ENCODE measurements at regions not wholly inside any gene's neighbourhood (a gene's known extent, or its start where the extent isn't known, plus 50 kb on each side); places are given as distances from the start of the nearest gene placed in this dataset.

DNA sequence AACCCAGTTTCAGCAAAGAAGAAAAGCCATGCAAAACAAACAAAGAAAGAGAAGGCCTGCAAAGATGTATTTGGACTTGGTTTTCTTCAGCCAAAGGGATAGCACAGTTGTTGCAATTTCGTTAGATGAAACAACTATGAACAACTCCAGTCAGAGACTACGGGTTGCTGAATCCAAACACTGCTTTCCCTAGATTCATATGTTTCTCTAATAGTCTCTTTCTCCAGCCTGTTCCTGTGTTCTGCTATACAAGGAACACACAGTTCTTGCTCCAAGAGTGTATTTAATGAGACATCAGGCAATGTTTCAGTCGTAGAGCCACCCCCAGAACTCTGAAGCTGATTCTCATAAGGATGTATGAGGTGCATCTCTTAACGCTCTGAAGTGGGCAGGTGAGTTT lies 162.5 kb upstream of the TBL1X start:
- Histone ChIP-seq H3K4me1 (ENCODE audit: control insufficient read depth, insufficient read depth, low read length) (no peaks in the 10 kb centered on the region), H3K79me2 (ENCODE audit: control insufficient read depth, insufficient read depth, low read length) (no peaks in the 10 kb centered on the region), H3K36me3 (ENCODE audit: control insufficient read depth in 2 of 2, insufficient read depth in 2 of 2, low read length in 1 of 2) (no peaks in the 10 kb centered on the region), H3K4me2 (ENCODE audit: control insufficient read depth, insufficient read depth) (no peak overlapping the region), H3K27ac (ENCODE audit: control insufficient read depth, insufficient read depth) (no peak overlapping the region), H4K20me1 (ENCODE audit: control insufficient read depth, insufficient read depth) (no peaks in the 10 kb centered on the region), H3K27me3 (replicated peaks in 1 of 2; ENCODE audit: control insufficient read depth in 2 of 2, insufficient read depth in 2 of 2, low read length in 1 of 2) (no peaks in the 10 kb centered on the region), H3K9ac (ENCODE audit: control insufficient read depth, insufficient read depth, low read length) (no peak overlapping the region), H2AFZ (ENCODE audit: control insufficient read depth, low read depth, low read length) (no peak overlapping the region), H3K9me3 (replicated peaks; ENCODE audit: control insufficient read depth, insufficient read depth, low read length) (no peaks in the 10 kb centered on the region; the same call in 2 of the 3 replicates), H3K4me3 (no peak overlapping the region)
- ATAC-seq, result no peak
- SMC1A ChIA-PET (ENCODE audit: uncharacterized antibody, unreplicated experiment), result no interaction called here
- WGBS (ENCODE audit: insufficient coverage, insufficient replicate concordance, low lambda C conversion rate, missing lambda C conversion rate), result 25% methylated on average over 4 of the region's 4 CpGs
- FAIRE-seq, result no peak
- no peak for TF ChIP-seq ATF7 (IDR thresholded peaks at IDR 0.05; ENCODE audit: low read depth)
- TF ChIP-seq CBX3 (IDR thresholded peaks at IDR 0.05; ENCODE audit: borderline replicate concordance, low read depth), result no peak
- TF ChIP-seq, protein P1, sequence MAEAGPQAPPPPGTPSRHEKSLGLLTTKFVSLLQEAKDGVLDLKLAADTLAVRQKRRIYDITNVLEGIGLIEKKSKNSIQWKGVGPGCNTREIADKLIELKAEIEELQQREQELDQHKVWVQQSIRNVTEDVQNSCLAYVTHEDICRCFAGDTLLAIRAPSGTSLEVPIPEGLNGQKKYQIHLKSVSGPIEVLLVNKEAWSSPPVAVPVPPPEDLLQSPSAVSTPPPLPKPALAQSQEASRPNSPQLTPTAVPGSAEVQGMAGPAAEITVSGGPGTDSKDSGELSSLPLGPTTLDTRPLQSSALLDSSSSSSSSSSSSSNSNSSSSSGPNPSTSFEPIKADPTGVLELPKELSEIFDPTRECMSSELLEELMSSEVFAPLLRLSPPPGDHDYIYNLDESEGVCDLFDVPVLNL (IDR thresholded peaks at IDR 0.05; ENCODE audit: low read depth, low read length), result no peak
- no peak for TF ChIP-seq NBN (IDR thresholded peaks at IDR 0.05)
- TF ChIP-seq CBFB (IDR thresholded peaks at IDR 0.05; ENCODE audit: low read depth), result no peak
- no peak for TF ChIP-seq YY1 (IDR thresholded peaks at IDR 0.05; ENCODE audit: low read depth, low read length)
- TF ChIP-seq PML (IDR thresholded peaks at IDR 0.05; ENCODE audit: low read length), result no peak
- no peak for TF ChIP-seq PAX5 (IDR thresholded peaks at IDR 0.05; ENCODE audit: borderline replicate concordance, low read depth, low read length)
- no peak for TF ChIP-seq LARP7 (IDR thresholded peaks at IDR 0.05)
- no peak for TF ChIP-seq SMAD1 (IDR thresholded peaks at IDR 0.05; ENCODE audit: low read depth, partially characterized antibody)
- TF ChIP-seq YBX1 (IDR thresholded peaks at IDR 0.05), result no peak
- no peak for TF ChIP-seq MTA2 (IDR thresholded peaks at IDR 0.05; ENCODE audit: low read depth)
- no peak for TF ChIP-seq BACH1 (IDR thresholded peaks at IDR 0.05; ENCODE audit: borderline replicate concordance)
- TF ChIP-seq MXI1 (IDR thresholded peaks at IDR 0.05; ENCODE audit: low read depth, low read length), result no peak
- TF ChIP-seq, protein P2, sequence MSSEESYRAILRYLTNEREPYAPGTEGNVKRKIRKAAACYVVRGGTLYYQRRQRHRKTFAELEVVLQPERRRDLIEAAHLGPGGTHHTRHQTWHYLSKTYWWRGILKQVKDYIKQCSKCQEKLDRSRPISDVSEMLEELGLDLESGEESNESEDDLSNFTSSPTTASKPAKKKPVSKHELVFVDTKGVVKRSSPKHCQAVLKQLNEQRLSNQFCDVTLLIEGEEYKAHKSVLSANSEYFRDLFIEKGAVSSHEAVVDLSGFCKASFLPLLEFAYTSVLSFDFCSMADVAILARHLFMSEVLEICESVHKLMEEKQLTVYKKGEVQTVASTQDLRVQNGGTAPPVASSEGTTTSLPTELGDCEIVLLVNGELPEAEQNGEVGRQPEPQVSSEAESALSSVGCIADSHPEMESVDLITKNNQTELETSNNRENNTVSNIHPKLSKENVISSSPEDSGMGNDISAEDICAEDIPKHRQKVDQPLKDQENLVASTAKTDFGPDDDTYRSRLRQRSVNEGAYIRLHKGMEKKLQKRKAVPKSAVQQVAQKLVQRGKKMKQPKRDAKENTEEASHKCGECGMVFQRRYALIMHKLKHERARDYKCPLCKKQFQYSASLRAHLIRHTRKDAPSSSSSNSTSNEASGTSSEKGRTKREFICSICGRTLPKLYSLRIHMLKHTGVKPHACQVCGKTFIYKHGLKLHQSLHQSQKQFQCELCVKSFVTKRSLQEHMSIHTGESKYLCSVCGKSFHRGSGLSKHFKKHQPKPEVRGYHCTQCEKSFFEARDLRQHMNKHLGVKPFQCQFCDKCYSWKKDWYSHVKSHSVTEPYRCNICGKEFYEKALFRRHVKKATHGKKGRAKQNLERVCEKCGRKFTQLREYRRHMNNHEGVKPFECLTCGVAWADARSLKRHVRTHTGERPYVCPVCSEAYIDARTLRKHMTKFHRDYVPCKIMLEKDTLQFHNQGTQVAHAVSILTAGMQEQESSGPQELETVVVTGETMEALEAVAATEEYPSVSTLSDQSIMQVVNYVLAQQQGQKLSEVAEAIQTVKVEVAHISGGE (CRISPR knock-in tag; IDR thresholded peaks at IDR 0.05), result no peak
- RAD21 ChIA-PET (ENCODE audit: unreplicated experiment), result no interaction called here
- no TSS peak for BruUV-seq (replicated peaks)
- intact Hi-C loops (cut with micrococcal nuclease; ENCODE audit: unreplicated experiment), result no loop called here
- POLR2A ChIA-PET, result no interaction called here
- CTCF ChIA-PET, result interaction anchor here (1.5 kb wide), 1 partner anchor 10 kb away, joined by 3 read pairs; no protein-coding TSS in a partner anchor
- in situ Hi-C loops (cut with MboI), result no loop called here
- no peak for DNase-seq (ENCODE audit: low read depth, low spot score)

Measured in GM12878 (cell line).